Breast epithelium (tissue), 4 donors: ENCODE measurements at regions not wholly inside any gene's neighbourhood (a gene's known extent, or its start where the extent isn't known, plus 50 kb on each side); places are given as distances from the start of the nearest gene placed in this dataset.

Experiments
- DNase-seq, 2 donors: peaks; one replicate each; pipeline ENCODE4 v3.0.0-alpha.2; 2019; ENCODE audit warnings: low spot score in 2 of 2
- H3K27ac ChIP-seq, 2 donors: fragments of 200-600 bp; sonication (generic) in 1 of 2; one replicate each; pipeline ENCODE4 v1.5.1; 2016 to 2019; ENCODE audit warnings: mild to moderate bottlenecking in 1 of 2
- H3K27me3 ChIP-seq, 2 donors: fragments of 200-600 bp; sonication (generic) in 1 of 2; one replicate each; pipeline versions ENCODE4 v1.5.1 to v1.6.0; 2017 to 2019; ENCODE audit warnings: control low read depth in 1 of 2, mild to moderate bottlenecking in 1 of 2
- H3K36me3 ChIP-seq: fragments of 200-600 bp; one replicate; pipeline ENCODE4 v1.5.1; 2019
- H3K4me1 ChIP-seq, 2 donors: fragments of 200-600 bp; sonication (generic); one replicate each; pipeline ENCODE4 v1.5.1; 2016 to 2019; ENCODE audit warnings: control low read depth in 1 of 2
- H3K4me3 ChIP-seq, 3 donors: fragments of 200-600 bp; sonication (generic); 1 replicate in 2 of 3; 2 replicates in 1 of 3; pipeline ENCODE4 v1.5.1; 2016 to 2019; ENCODE audit warnings: mild to moderate bottlenecking in 3 of 3, moderate library complexity in 2 of 3
- H3K9me3 ChIP-seq, 2 donors: fragments of 200-600 bp; sonication (generic) in 1 of 2; one replicate each; pipeline ENCODE4 v1.5.1; 2016 to 2019; ENCODE audit warnings: control low read depth in 1 of 2
- POLR2A ChIP-seq: fragments of 450-650 bp; IDR thresholded peaks from one replicate; pipeline ENCODE4 v1.6.1; 2016; ENCODE audit warnings: antibody characterized with exemption, mild to moderate bottlenecking, moderate library complexity
- POLR2AphosphoS5 ChIP-seq, 3 donors: sonication (generic); formaldehyde crosslinking; IDR thresholded peaks; one replicate each; pipeline ENCODE4 v1.6.1; 2017; ENCODE audit warnings: antibody characterized with exemption in 3 of 3
- intact Hi-C: fragments of 100-400 bp; cut with DNase I; formaldehyde crosslinking; loops from one replicate; pipeline ENCODE4 v1.15.1; 2023; ENCODE audit warnings: low total_unique reads
- TF ChIP-seq, protein P1 (sequence below), 3 donors: fragments of 450-650 bp; IDR thresholded peaks; one replicate each; pipeline ENCODE4 v1.5.1; 2016 to 2017; ENCODE audit warnings: antibody characterized with exemption in 3 of 3, mild to moderate bottlenecking in 3 of 3, moderate library complexity in 3 of 3

DNA sequence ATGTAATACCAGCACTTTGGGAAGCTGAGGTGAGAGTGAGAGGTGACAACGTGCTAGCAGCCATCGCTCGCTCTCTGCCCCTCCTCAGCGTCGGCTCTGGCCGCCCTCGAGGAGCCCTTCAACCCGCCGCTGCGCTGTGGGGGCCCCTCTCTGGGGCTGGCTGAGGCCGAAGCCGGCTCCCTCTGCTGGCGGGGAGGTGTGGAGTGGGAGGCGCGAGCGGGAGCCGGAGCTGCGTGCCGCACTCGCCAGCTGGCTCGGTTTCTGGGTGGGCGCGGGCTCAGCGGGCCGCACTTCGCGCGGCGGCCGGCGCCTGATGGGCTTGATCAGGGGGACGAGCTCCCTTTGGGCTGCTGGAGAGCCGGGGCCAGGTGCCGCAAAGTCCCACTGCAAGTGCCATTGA, 98.9 kb upstream of the UBASH3B start:
- TF ChIP-seq POLR2A = no peak
- TF ChIP-seq, protein P1, sequence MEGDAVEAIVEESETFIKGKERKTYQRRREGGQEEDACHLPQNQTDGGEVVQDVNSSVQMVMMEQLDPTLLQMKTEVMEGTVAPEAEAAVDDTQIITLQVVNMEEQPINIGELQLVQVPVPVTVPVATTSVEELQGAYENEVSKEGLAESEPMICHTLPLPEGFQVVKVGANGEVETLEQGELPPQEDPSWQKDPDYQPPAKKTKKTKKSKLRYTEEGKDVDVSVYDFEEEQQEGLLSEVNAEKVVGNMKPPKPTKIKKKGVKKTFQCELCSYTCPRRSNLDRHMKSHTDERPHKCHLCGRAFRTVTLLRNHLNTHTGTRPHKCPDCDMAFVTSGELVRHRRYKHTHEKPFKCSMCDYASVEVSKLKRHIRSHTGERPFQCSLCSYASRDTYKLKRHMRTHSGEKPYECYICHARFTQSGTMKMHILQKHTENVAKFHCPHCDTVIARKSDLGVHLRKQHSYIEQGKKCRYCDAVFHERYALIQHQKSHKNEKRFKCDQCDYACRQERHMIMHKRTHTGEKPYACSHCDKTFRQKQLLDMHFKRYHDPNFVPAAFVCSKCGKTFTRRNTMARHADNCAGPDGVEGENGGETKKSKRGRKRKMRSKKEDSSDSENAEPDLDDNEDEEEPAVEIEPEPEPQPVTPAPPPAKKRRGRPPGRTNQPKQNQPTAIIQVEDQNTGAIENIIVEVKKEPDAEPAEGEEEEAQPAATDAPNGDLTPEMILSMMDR (IDR thresholded peaks at IDR 0.05) = no peak
- TF ChIP-seq POLR2AphosphoS5 (IDR thresholded peaks at IDR 0.05) = no peak
- no peaks in the 10 kb centered on the region for H3K36me3 ChIP-seq
- no peak for DNase-seq
- no peaks in the 10 kb centered on the region for H3K4me1 ChIP-seq
- no peaks in the 10 kb centered on the region for H3K9me3 ChIP-seq
- H3K4me3 ChIP-seq = peak overlapping the region in 2 of 3 donors; percentile 38 to 60
- H3K27ac ChIP-seq = no peak overlapping the region
- no peaks in the 10 kb centered on the region for H3K27me3 ChIP-seq
- intact Hi-C loops = no loop called here

DNA sequence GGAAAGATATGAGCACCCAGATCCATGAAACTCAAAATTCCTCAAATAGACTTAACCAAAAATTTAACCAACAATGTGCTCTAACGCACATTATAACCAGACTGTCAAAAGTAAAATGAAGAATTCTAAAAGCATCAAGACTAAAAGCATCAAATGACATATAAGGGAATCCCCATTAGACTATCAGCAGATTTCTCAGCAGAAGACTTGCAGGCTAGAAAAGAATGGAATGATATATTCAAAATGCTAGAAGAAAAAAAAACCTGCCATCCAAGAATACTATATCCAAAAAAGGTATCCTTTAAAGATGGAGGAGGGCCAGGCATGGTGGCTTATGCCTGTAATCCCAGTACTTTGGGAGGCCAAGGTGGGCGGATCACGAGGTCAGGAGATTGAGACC, 117.5 kb upstream of the UBASH3B start:
- TF ChIP-seq, protein P1 (IDR thresholded peaks at IDR 0.05) = no peak
- H3K27ac ChIP-seq = no peak overlapping the region
- intact Hi-C loops = no loop called here
- H3K9me3 ChIP-seq = peaks cover 27 to 52% of the 10 kb centered on the region in 2 donors
- H3K4me1 ChIP-seq = no peaks in the 10 kb centered on the region
- no peak overlapping the region for H3K4me3 ChIP-seq
- H3K36me3 ChIP-seq = no peaks in the 10 kb centered on the region
- DNase-seq = no peak
- H3K27me3 ChIP-seq = no peaks in the 10 kb centered on the region

DNA sequence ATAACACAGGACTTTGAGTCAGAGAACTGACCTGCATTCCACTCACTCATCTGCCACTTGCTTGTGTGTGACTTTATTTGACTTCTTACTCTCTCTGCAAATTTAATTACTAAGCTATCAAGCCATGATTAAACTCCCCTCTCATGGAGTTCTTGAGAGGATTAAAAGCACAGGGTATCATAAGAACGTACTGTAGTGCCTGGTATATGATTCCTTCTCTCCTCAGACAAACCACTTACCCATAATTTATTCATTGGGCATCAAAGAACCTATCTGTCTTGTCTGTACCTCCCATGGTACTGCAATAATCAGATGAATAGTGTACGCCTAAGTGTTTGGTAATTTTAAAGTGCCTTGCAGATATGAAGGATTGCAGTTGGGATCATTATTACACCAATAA, 130.6 kb upstream of the UBASH3B start:
- H3K27me3 ChIP-seq = no peaks in the 10 kb centered on the region
- H3K36me3 ChIP-seq = no peaks in the 10 kb centered on the region
- no peak overlapping the region for H3K4me3 ChIP-seq
- DNase-seq = no peak
- intact Hi-C loops = no loop called here
- H3K9me3 ChIP-seq = no peaks in the 10 kb centered on the region
- H3K4me1 ChIP-seq = no peaks in the 10 kb centered on the region
- peak overlapping the region in 1 of 2 donors; percentile 44 for H3K27ac ChIP-seq
- TF ChIP-seq POLR2A = no peak
- TF ChIP-seq, protein P1 (IDR thresholded peaks at IDR 0.05) = no peak
- no peak for TF ChIP-seq POLR2AphosphoS5 (IDR thresholded peaks at IDR 0.05)

DNA sequence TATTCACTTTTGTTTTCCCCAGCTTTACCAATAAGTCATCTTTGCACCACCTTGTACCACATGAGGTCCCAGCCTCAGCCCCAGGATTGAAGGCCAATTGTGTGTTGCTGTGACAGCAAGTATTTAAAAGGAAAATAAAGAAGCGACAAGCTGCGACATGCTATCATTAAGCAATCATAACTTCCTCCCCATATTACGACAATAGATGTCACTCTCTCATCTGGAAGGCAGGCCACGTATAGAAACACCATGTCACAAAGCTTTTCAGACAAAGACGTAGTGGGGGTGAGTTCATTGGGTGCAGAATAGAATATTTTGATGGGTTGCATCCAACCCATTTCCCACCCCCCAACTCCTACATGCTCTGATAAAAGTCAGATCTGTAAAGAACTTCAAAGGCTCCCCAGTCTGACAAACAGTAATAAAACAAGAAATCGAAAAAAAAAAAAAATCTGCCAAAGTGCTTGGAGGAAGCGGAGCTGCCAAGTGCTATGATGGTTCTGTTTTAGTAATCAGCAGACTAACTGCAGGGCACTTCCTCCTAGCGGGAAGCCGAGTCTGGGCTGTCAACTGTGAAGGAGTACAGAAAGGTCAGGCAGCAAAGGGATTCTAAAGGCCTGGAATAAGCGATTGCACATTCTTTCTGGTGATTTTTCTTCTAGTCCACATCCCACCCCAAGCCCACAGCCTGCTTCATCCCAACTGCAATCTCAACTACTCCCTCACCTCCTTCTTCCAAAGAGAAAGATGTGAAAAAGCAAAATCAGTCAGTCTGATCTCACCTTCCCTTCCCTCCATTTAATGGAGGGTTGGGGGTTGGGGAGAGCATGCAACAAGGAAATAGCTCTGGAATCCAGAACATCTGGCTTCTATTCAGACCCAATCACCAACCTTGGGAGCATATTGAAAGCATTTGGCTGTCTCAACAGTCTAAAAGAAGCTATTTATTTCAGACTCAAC, 131.4 kb upstream of the UBASH3B start:
- no peaks in the 10 kb centered on the region for H3K27me3 ChIP-seq
- DNase-seq = no peak
- H3K9me3 ChIP-seq = no peaks in the 10 kb centered on the region
- H3K4me1 ChIP-seq = no peaks in the 10 kb centered on the region
- intact Hi-C loops = no loop called here
- H3K4me3 ChIP-seq = no peak overlapping the region
- H3K36me3 ChIP-seq = no peaks in the 10 kb centered on the region
- no peak for TF ChIP-seq POLR2A
- no peak for TF ChIP-seq POLR2AphosphoS5 (IDR thresholded peaks at IDR 0.05)
- TF ChIP-seq, protein P1 (IDR thresholded peaks at IDR 0.05) = no peak
- peak overlapping the region in 1 of 2 donors; percentile 44 for H3K27ac ChIP-seq

DNA sequence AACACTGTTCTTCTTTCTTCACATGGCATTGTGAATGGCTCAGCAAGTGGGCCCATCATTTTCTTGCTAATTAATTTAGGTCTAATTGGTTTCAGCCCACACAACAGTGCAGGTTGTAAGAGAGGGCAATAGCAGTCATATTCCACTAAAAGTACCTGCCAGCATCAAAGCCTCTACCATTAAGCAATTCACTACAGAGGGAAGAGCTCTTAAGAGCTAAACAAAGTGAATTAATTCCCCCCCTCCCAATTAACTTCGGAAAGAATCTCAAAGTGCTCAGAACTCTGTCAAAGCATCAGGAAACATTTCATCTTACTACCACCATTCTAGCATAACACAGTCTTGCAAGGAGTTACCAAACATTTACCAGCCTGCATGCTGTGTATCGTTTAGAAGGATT, 133.9 kb upstream of the UBASH3B start:
- no peaks in the 10 kb centered on the region for H3K27me3 ChIP-seq
- TF ChIP-seq POLR2A (no peak), POLR2AphosphoS5 (IDR thresholded peaks at IDR 0.05) (no peak)
- TF ChIP-seq, protein P1 (IDR thresholded peaks at IDR 0.05) = no peak
- H3K36me3 ChIP-seq = no peaks in the 10 kb centered on the region
- H3K27ac ChIP-seq = no peak overlapping the region
- intact Hi-C loops = no loop called here
- no peaks in the 10 kb centered on the region for H3K4me1 ChIP-seq
- H3K9me3 ChIP-seq = no peaks in the 10 kb centered on the region
- H3K4me3 ChIP-seq = no peak overlapping the region
- DNase-seq = no peak
